ENCODE measurements at regions not wholly inside any gene's neighbourhood (a gene's known extent, or its start where the extent isn't known, plus 50 kb on each side); places are given as distances from the start of the nearest gene placed in this dataset.
"Not testable (repeated sequence)": the region's sequence is repeated elsewhere in the genome, so short reads cannot be mapped to it uniquely, and the experiment has no call there.

DNA sequence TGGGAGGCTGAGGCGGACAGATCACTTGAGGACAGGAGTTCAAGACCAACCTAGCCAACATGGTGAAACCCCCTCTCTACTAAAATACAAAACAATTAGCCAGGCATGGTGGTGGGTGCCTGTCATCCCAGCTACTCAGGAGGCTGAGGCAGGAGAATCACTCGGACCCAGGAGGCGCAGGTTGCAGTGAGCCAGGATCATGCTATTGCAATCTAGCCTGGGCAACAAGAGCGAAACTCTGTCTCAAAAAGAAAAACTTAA lies 310.3 kb upstream of the GADL1 start:
- TF ChIP-seq, protein P1, sequence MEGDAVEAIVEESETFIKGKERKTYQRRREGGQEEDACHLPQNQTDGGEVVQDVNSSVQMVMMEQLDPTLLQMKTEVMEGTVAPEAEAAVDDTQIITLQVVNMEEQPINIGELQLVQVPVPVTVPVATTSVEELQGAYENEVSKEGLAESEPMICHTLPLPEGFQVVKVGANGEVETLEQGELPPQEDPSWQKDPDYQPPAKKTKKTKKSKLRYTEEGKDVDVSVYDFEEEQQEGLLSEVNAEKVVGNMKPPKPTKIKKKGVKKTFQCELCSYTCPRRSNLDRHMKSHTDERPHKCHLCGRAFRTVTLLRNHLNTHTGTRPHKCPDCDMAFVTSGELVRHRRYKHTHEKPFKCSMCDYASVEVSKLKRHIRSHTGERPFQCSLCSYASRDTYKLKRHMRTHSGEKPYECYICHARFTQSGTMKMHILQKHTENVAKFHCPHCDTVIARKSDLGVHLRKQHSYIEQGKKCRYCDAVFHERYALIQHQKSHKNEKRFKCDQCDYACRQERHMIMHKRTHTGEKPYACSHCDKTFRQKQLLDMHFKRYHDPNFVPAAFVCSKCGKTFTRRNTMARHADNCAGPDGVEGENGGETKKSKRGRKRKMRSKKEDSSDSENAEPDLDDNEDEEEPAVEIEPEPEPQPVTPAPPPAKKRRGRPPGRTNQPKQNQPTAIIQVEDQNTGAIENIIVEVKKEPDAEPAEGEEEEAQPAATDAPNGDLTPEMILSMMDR (IDR thresholded peaks at IDR 0.05) = not testable (repeated sequence)
- TF ChIP-seq POLR2AphosphoS2 (conservative IDR thresholded peaks at IDR 0.05; ENCODE audit: low read length); MYC (IDR thresholded peaks at IDR 0.05; ENCODE audit: borderline replicate concordance, low read length); POLR2A (IDR thresholded peaks at IDR 0.05; ENCODE audit: low read length); JUN (IDR thresholded peaks at IDR 0.05); CEBPB (IDR thresholded peaks at IDR 0.05): not testable (repeated sequence)

All from A549 (cell line).